Mesenteric fat pad (tissue), 1 donor: ENCODE measurements at regions not wholly inside any gene's neighbourhood (a gene's known extent, or its start where the extent isn't known, plus 50 kb on each side); places are given as distances from the start of the nearest gene placed in this dataset.
A peak's percentile ranks its signal among the peaks of the same experiment; 100 is the strongest.
"Not testable (repeated sequence)": the region's sequence is repeated elsewhere in the genome, so short reads cannot be mapped to it uniquely, and the experiment has no call there.

Source experiments
- DNase-seq: peaks from one replicate; pipeline ENCODE4 v3.0.0-alpha.2; 2020; ENCODE audit warnings: low spot score
- donor health status: DM: yes; HTN: yes; CAD: no.

DNA sequence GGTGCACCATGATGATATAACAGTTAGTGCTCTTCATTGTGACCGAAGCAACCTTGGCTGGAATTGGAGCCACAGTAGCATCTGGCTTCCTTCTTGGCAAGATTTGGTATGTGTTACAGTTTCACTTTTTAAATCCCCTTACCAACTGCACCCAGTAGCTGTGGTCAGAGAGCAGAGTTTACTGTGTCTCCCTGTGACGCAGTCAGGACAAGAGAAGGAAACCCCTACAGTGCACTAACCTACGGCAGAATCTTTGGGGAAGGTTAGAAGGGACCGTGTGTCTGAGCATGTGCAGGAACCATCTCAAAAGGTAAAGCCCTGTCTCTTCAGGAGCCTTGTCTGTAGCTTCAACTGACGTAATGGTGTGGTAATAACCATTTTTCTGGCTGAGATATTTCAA, 134.0 kb downstream of the FAM72B start:
- not testable (repeated sequence) for DNase-seq

DNA sequence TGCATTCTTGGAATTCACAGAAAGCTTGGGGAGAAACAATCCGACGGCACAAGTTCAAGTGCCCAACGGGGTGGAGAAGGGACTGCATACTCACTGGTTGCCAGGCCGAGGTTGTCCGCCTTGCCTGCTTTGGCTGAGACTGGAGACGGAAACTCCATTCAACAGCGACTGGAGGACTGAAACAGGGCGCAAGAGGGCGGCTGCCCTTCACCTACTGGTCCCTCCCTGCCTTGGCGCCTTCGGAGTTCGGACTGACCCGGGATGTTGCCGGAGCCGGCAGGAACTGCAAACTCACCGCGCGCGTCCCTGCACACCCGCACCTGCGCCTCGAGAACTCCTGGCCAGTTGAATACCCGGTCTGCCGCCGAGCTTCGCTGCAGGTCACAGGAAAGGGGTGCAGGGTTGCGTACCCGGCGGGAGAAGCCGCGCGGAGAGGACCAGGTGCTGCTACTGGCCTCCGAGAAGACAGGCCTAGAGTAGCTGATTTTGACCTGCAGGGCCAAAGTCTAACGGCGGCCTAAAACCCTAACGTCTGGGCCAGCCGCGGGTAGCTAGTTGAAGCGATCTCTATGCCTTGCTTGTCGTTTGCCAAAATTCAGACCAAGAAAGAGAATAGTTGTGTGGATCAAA, 132.9 kb downstream of the FAM72B start:
- not testable (repeated sequence) for DNase-seq

DNA sequence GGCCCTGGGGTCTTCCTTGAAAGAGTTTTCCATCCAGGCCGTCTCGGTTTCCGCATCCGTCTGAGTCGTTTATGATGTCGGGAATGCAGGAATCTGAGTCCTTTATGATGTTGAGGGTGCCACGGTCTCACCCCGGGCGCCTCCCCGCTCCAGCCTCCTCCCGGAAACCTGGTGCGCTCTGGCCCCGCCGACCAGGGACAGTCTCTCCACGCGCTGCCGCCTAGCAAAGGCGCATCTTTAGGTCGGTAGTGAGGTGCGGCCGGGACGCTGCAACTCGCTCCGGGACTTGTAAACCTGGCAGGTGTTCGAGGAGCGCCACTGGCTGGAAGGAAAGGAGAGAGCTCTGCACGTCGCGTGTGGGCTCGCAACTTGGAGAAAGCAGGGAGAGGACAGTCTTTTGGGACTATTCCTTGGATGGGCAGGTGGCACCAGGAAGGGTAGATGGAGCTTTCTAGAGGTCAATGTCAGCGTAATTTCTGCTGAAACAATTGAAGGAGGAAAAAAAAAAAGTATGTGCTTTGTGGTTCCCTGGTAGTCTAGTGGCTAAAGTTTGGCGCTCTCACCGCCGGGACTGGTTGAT, 132.0 kb downstream of the FAM72B start:
- not testable (repeated sequence) for DNase-seq

- not testable (repeated sequence) for DNase-seq
Observed at GRCh38 chr1:121054928-121055327, 129.2 kb downstream of the FAM72B start.

- not testable (repeated sequence) for DNase-seq
Observed at GRCh38 chr1:121066925-121067324, 117.2 kb downstream of the FAM72B start.

- not testable (repeated sequence) for DNase-seq
Observed at GRCh38 chr1:121068738-121069499, 115.2 kb downstream of the FAM72B start.

- not testable (repeated sequence) for DNase-seq
Observed at GRCh38 chr1:121073852-121074251, 110.3 kb downstream of the FAM72B start.

GRCh38 chr1:121075254-121075805, 108.8 kb downstream of the FAM72B start:
- not testable (repeated sequence) for DNase-seq

DNA sequence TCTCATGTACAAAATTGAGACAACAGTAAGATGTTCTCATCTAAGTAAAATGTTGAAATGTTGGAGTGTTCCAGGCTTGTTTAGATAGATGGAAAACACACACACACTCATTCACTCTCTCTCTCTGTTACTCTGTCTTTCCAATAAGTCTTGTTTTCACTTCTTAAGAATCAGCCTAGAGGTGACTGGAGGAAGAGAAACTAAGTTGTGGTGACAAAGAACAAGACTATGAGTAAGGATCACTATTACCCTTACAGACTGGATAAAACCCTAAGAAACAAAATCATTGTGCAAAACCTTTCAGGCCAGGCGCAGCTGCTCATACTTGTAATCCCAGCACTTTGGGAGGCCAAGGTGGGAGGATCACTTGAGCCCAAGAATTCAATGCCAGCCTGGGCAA, 107.5 kb downstream of the FAM72B start:
- DNase-seq = not testable (repeated sequence)

DNA sequence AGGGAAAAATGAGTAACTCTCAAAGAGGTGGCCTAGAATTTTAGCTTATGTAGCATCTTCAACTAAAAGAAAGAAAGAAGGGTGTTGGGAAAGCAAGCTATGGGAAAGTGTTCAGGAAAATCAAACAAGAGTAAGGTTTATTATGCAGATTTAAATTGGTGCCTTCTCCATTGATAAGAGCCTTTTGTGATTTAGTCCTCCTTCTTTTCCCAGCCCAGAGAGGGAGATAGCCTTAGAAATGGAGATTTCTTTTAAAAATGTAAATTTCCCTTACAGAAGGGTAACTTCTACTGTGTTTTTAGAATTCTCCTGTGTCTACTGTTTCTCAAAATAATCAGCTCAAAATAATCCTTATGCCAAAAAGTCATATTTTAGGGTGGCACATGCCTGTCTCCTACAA, 104.5 kb downstream of the FAM72B start:
- DNase-seq = not testable (repeated sequence)

- DNase-seq = not testable (repeated sequence)
Observed at GRCh38 chr1:121080197-121080903, 103.8 kb downstream of the FAM72B start.

DNA sequence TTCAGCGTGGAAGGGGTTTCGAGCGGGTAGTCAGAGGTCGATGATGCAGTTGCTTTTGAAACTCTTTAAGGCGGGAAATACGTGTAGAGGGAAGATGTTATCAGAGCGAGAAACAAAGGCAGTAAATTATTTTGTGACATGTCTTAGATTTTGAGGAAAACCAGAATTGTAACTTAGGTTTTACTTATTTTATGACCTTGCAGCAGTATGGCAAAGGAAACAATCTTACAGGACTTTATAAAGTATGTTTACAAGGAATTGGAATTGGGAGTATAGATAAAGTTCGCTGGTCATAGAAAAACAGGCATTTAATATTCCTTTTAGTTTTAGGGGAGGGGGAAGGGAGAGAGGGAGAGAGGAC, 103.3 kb downstream of the FAM72B start:
- DNase-seq = not testable (repeated sequence)

DNA sequence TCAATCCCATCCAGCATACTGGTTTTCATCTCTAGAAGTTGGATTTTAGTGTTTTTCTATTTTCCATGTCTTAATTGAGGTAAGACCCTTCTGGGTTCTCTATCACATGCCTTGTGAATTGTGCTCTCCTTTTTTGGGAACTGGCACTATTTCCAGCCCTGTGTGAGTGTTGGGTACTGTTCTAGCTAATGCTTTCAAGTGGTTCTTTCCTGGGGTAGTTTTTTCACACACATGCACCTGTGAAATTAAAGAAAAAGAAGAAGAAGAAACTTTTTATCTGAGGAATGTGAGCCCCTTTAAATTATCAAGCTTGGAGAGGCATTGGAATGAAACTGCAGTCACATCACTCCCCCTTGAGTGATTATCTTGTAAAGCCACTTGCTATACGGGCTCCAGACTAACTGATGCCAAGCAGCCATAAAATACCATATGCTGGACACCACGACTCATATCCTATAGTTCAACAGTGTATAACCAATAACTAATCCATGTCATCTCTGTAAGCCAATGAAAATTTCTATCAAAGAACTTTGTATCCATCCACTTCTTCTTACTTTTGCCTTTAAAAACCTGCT, 102.4 kb downstream of the FAM72B start:
- not testable (repeated sequence) for DNase-seq

GRCh38 chr1:121082995-121083394, 101.1 kb downstream of the FAM72B start:
- not testable (repeated sequence) for DNase-seq

DNA sequence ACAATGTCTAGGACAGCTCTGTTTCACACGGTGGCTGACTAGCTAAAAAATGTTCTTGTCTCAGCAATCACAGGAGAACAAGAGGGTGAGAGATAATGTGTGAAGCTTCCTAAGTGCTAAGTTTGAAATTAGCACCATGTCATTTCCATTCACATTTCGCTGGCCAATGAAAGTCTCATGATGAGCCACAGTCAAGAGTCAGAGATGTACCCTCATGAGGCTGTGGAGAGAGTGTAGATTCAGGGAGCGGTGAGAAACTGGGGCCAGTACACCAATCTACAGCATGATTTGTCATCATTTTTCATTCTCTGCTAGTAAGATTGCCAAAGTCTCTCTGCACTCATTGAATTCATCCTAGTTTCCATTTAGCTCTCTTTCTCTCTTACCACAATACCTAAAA, 97.9 kb downstream of the FAM72B start:
- DNase-seq = not testable (repeated sequence)

DNA sequence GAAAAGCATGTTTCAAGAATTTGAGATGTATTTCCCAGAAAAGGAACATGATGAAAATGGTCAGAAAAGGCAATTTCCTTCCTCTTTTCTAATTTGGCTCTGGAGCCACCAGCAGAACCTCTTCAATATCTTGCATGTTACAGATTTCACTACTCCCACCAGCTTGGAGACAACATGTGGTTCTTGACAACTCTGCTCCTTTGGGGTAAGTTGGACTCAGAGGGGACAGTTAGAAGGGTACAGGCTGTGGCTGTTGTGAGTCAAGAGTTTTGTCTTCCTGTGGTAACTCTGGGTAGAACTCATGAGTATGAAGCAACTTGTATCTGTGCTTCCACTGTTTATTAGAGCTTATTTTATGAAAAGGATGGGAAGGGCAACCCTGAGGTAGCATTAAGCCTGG, 96.9 kb downstream of the FAM72B start:
- DNase-seq = not testable (repeated sequence)

- not testable (repeated sequence) for DNase-seq
Observed at GRCh38 chr1:121088568-121088967, 95.6 kb downstream of the FAM72B start.

DNA sequence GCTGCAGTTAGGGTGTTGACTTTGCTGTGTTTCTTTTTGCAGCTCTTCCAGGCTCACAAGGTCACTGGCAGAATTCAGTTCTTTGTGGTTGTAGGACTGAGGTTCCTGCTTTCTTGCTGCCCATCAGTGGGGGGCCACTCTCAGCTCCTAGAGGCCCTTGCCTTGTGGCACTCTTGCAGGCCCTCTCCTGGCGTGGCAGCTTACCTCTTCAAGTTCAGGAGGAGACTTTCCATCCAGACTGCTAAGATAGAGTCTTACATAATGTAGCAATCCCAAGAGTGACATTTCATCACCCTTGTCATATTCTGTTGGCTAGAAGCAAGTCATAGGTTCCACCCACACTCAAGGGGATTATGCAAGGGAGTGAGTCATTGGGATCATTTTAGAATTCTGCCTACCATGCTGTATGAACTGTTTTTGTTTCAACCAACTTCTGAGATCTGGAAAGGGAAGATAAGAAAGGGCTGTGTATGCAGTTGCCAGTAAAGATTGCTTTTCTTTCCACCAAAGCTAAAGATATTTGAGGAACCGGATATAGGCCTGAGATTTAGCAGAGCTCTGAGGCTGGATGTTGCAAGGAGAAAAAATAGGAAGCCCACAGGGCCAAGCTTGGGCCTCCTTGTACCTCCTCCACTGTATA, 91.7 kb downstream of the FAM72B start:
- DNase-seq = not testable (repeated sequence)

DNA sequence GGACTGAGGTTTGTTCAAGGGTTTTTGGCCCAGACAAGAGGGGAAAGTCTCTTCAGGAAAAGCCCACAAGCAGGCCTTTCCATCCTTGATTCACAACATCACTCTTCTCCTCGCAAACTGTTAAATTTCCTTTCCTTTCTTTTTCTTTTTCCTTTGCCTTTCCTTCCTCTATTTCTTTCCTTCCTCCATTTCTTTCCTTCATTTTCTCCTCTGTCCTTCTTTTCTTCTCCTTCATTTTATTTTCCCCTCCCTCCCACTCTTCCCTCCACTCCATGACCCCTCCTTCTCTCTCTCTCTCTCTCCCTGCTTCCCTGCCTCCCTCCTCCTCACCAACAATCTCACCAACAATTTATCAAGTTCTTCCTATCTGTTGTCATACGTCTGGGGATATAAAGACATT, 89.1 kb downstream of the FAM72B start:
- DNase-seq = not testable (repeated sequence)

- peak; percentile 93 for DNase-seq
Observed at GRCh38 chr1:121097127-121097866, 86.8 kb downstream of the FAM72B start.
